ENCODE measurements at regions not wholly inside any gene's neighbourhood (a gene's known extent, or its start where the extent isn't known, plus 50 kb on each side); places are given as distances from the start of the nearest gene placed in this dataset.

GRCh38 chr6:184161-184700 is 108.1 kb upstream of the DUSP22 start:
- no peak for TF ChIP-seq SUZ12 (IDR thresholded peaks at IDR 0.05; ENCODE audit: extremely low read depth, insufficient read depth, insufficient read length)
- no peak for TF ChIP-seq YY1 (IDR thresholded peaks at IDR 0.05; ENCODE audit: insufficient read depth, insufficient read length)

All from NT2/D1 (cell line).